ENCODE measurements at regions not wholly inside any gene's neighbourhood (a gene's known extent, or its start where the extent isn't known, plus 50 kb on each side); places are given as distances from the start of the nearest gene placed in this dataset.
A peak's percentile ranks its signal among the peaks of the same experiment; 100 is the strongest.

DNA sequence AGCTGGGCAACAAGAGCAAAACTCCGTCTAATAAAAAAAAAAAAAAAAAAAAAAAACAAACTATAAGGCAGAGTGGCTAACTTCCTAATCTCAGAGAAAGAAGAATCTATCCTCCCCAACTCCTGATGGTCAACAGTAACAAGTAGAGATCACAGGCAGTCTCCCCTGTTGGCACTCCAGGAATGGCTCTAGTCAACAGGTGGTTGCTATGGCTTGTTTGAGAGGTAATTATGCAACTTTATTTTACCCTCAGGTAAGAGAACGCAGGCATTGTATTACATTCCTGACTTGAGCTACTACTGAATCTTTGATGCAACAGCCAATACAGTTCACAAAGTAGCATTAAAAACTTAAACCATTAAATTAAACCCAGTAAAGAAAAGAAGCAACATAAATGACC lies 180.3 kb downstream of the DICER1 start:
- TF ChIP-seq, protein P1, sequence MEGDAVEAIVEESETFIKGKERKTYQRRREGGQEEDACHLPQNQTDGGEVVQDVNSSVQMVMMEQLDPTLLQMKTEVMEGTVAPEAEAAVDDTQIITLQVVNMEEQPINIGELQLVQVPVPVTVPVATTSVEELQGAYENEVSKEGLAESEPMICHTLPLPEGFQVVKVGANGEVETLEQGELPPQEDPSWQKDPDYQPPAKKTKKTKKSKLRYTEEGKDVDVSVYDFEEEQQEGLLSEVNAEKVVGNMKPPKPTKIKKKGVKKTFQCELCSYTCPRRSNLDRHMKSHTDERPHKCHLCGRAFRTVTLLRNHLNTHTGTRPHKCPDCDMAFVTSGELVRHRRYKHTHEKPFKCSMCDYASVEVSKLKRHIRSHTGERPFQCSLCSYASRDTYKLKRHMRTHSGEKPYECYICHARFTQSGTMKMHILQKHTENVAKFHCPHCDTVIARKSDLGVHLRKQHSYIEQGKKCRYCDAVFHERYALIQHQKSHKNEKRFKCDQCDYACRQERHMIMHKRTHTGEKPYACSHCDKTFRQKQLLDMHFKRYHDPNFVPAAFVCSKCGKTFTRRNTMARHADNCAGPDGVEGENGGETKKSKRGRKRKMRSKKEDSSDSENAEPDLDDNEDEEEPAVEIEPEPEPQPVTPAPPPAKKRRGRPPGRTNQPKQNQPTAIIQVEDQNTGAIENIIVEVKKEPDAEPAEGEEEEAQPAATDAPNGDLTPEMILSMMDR (IDR thresholded peaks at IDR 0.05; ENCODE audit: borderline replicate concordance, extremely low read depth, insufficient read depth) = no peak
- no peak overlapping the region for H3K27ac ChIP-seq (ENCODE audit: low read depth in 2 of 2, low read length in 2 of 2)
- DNase-seq (peak in 2 of 5 donors; percentile 25 to 48), FAIRE-seq (no peak)
- intact Hi-C loops (cut with DNase I) = no loop called here
- no peaks in the 10 kb centered on the region for H3K27me3 ChIP-seq (ENCODE audit: control insufficient read depth, insufficient read depth, low read length)
- no peaks in the 10 kb centered on the region for H3K36me3 ChIP-seq (ENCODE audit: control insufficient read depth in 2 of 3, insufficient read depth in 3 of 3, low read length in 3 of 3)
- H3K4me1 ChIP-seq (ENCODE audit: control insufficient read depth in 2 of 3, insufficient read depth in 2 of 3, low read depth in 1 of 3, low read length in 3 of 3) = no peaks in the 10 kb centered on the region
- H3K9ac ChIP-seq (ENCODE audit: low read length in 3 of 3) = no peak overlapping the region
- H3K4me3 ChIP-seq (ENCODE audit: low read length in 3 of 3) = no peak overlapping the region
- no peaks in the 10 kb centered on the region for H3K9me3 ChIP-seq (ENCODE audit: control insufficient read depth in 2 of 3, insufficient read depth in 1 of 3, low read length in 3 of 3)

DNA sequence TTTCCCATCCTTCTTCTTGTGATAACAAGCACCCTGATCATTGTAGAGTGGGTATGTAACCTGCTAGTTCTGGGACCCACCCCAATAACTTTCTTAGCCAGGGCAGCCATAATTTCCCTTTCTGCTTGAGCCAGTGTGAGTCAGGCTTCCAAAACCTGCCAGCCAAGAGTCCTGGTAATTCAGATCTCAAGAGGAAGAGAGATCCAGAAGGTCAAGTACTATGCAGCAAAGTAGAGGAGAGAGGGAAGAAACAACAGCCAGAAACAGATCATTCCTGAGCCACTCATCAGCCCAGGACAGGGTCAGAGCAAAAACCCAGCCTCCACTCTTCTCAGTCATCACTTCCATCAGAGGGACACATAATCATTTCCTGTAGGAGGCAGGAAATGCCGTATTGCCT lies 182.0 kb downstream of the DICER1 start:
- Histone ChIP-seq H3K9ac (ENCODE audit: low read length in 3 of 3) (no peak overlapping the region), H3K27me3 (ENCODE audit: control insufficient read depth, insufficient read depth, low read length) (no peaks in the 10 kb centered on the region), H3K4me1 (ENCODE audit: control insufficient read depth in 2 of 3, insufficient read depth in 2 of 3, low read depth in 1 of 3, low read length in 3 of 3) (no peaks in the 10 kb centered on the region), H3K4me3 (ENCODE audit: low read length in 3 of 3) (no peak overlapping the region), H3K9me3 (ENCODE audit: control insufficient read depth in 2 of 3, insufficient read depth in 1 of 3, low read length in 3 of 3) (no peaks in the 10 kb centered on the region), H3K27ac (ENCODE audit: low read depth in 2 of 2, low read length in 2 of 2) (no peak overlapping the region), H3K36me3 (ENCODE audit: control insufficient read depth in 2 of 3, insufficient read depth in 3 of 3, low read length in 3 of 3) (no peaks in the 10 kb centered on the region)
- FAIRE-seq (no peak), DNase-seq (no peak)
- intact Hi-C loops (cut with DNase I) = no loop called here
- TF ChIP-seq, protein P1 (IDR thresholded peaks at IDR 0.05; ENCODE audit: borderline replicate concordance, extremely low read depth, insufficient read depth) = no peak

DNA sequence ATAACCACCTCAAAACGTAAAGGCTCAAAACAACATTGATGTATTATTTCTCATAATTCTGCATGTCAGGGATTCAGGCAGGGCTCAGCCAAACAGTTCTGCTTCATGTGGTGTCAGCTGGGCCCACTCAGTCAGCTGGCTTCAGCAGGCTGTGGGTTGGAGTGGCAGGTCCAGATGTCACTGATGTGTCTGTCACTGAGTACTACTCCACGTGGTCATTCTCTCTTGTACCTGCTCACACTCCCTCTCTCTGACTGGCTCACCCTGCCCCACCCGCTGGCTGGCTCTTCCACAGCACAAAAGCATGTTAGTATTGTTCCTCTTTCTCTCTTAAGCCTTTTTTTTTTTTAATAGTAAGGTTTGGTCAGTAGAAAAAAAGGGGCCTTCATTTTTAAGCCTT lies 182.4 kb downstream of the DICER1 start:
- no peaks in the 10 kb centered on the region for H3K9me3 ChIP-seq (ENCODE audit: control insufficient read depth in 2 of 3, insufficient read depth in 1 of 3, low read length in 3 of 3)
- H3K9ac ChIP-seq (ENCODE audit: low read length in 3 of 3) = no peak overlapping the region
- TF ChIP-seq, protein P1 (IDR thresholded peaks at IDR 0.05; ENCODE audit: borderline replicate concordance, extremely low read depth, insufficient read depth) = no peak
- no peak for FAIRE-seq
- no peak overlapping the region for H3K4me3 ChIP-seq (ENCODE audit: low read length in 3 of 3)
- DNase-seq = no peak
- H3K27ac ChIP-seq (ENCODE audit: low read depth in 2 of 2, low read length in 2 of 2) = no peak overlapping the region
- H3K27me3 ChIP-seq (ENCODE audit: control insufficient read depth, insufficient read depth, low read length) = no peaks in the 10 kb centered on the region
- H3K4me1 ChIP-seq (ENCODE audit: control insufficient read depth in 2 of 3, insufficient read depth in 2 of 3, low read depth in 1 of 3, low read length in 3 of 3) = no peaks in the 10 kb centered on the region
- intact Hi-C loops (cut with DNase I) = no loop called here
- no peaks in the 10 kb centered on the region for H3K36me3 ChIP-seq (ENCODE audit: control insufficient read depth in 2 of 3, insufficient read depth in 3 of 3, low read length in 3 of 3)

DNA sequence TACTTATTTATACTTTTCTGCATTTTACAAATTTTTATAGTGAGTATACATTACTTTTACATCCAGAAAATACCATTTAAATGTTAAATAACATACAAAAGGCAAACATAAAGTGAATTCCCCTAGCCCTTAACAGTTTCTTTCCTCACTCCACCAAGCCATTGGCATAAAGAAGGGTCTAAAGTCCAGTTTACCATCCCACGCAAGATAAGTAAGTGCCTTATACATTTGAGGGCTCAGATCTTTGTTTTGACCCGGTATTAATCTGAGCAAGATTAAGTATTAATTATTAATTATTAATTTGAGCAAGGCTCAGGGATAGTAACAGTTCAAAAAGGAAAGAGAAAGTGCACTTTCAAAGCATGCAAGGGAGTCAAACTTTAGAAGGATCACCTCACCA lies 182.9 kb downstream of the DICER1 start:
- Histone ChIP-seq H3K4me3 (ENCODE audit: low read length in 3 of 3) (no peak overlapping the region), H3K27ac (ENCODE audit: low read depth in 2 of 2, low read length in 2 of 2) (no peak overlapping the region), H3K36me3 (ENCODE audit: control insufficient read depth in 2 of 3, insufficient read depth in 3 of 3, low read length in 3 of 3) (no peaks in the 10 kb centered on the region), H3K9ac (ENCODE audit: low read length in 3 of 3) (no peak overlapping the region), H3K9me3 (ENCODE audit: control insufficient read depth in 2 of 3, insufficient read depth in 1 of 3, low read length in 3 of 3) (no peaks in the 10 kb centered on the region), H3K4me1 (ENCODE audit: control insufficient read depth in 2 of 3, insufficient read depth in 2 of 3, low read depth in 1 of 3, low read length in 3 of 3) (no peaks in the 10 kb centered on the region), H3K27me3 (ENCODE audit: control insufficient read depth, insufficient read depth, low read length) (no peaks in the 10 kb centered on the region)
- FAIRE-seq (no peak), DNase-seq (no peak)
- intact Hi-C loops (cut with DNase I) = no loop called here
- TF ChIP-seq, protein P1 (IDR thresholded peaks at IDR 0.05; ENCODE audit: borderline replicate concordance, extremely low read depth, insufficient read depth) = no peak

All from kidney (tissue), 13 donors.